HCT116 (cell line): ENCODE measurements at regions not wholly inside any gene's neighbourhood (a gene's known extent, or its start where the extent isn't known, plus 50 kb on each side); places are given as distances from the start of the nearest gene placed in this dataset.

Source experiments
- ATAC-seq: fragments of 200-7000 bp; cut with Tn5 transposase; 2 replicates; pipeline ENCODE4 v1.9.1; 2020; ENCODE audit warnings: mild to moderate bottlenecking, moderate library complexity
- BruUV-seq: library from RNA; stranded (reverse); fragments of 400-500 nt; replicated peaks from 2 replicates; lab custom pipeline; 2021; lab: Mats Ljungman, UMichigan
- CTCF ChIA-PET: fragments of 300-600 bp; sonication (Branson Sonifier 250); formaldehyde crosslinking; loops from one replicate; lab custom pipeline; 2021; ENCODE audit warnings: antibody characterized with exemption; lab: Charles Lee
- POLR2A ChIA-PET: fragments of 300-600, 350-600 bp; sonication (Branson Sonifier 250); formaldehyde crosslinking; loops from one replicate; lab custom pipeline; 2021; ENCODE audit warnings: antibody characterized with exemption; lab: Charles Lee
- RAD21 ChIA-PET, 2 experiments: fragments of 300-600 bp; sonication (Branson Sonifier 250); formaldehyde crosslinking; loops; one replicate each; lab custom pipeline; 2023; ENCODE audit warnings: low total read pairs in 2 of 2; ENCODE audit not compliant: uncharacterized antibody in 2 of 2, unreplicated experiment in 2 of 2, low non-redundant PET in 1 of 2; lab: Charles Lee
- DNase-seq: peaks from one replicate; pipeline ENCODE4 v3.0.0-alpha.2; 2010; ENCODE audit warnings: low read depth, low spot score
- H2AFZ ChIP-seq: fragments of 200-600 bp; shearing (Covaris generic), sonication (generic); 2 replicates; pipeline ENCODE4 v1.6.1; 2017; ENCODE audit warnings: low read depth, mixed run types, mixed read lengths, antibody characterized with exemption, low read length; ENCODE audit not compliant: poor library complexity, severe bottlenecking
- H3K27ac ChIP-seq: 2 replicates; pipeline ENCODE4 v1.5.1; 2012; ENCODE audit warnings: low read depth, low read length
- H3K27me3 ChIP-seq: fragments of 200-600 bp; sonication (generic); 2 replicates; pipeline ENCODE4 v1.6.1; 2016; ENCODE audit warnings: mixed run types, low read length, mixed read lengths; ENCODE audit not compliant: insufficient read depth
- H3K36me3 ChIP-seq, 2 experiments: fragments of 200-500 bp in 1 of 2; fragments of 200-600 bp in 1 of 2; sonication (Bioruptor generic) in 1 of 2; sonication (generic) in 1 of 2; 2 replicates each; pipeline versions ENCODE4 v1.5.1 to v1.6.1; 2014 to 2016; ENCODE audit warnings: low read length in 2 of 2, inconsistent platforms in 1 of 2, mixed read lengths in 1 of 2, mixed run types in 1 of 2; ENCODE audit not compliant: insufficient read depth in 2 of 2, control insufficient read depth in 1 of 2
- H3K4me1 ChIP-seq, 2 experiments: fragments of 200-600 bp in 1 of 2; sonication (generic) in 1 of 2; 2 replicates each; pipeline versions ENCODE4 v1.5.1 to v1.6.1; 2012 to 2017; ENCODE audit warnings: low read length in 2 of 2, inconsistent platforms in 1 of 2, mild to moderate bottlenecking in 1 of 2, mixed read lengths in 1 of 2, mixed run types in 1 of 2, moderate library complexity in 1 of 2; ENCODE audit not compliant: insufficient read depth in 2 of 2, control insufficient read depth in 1 of 2
- H3K4me2 ChIP-seq: fragments of 200-600 bp; sonication (generic); 2 replicates; pipeline ENCODE4 v1.6.1; 2017; ENCODE audit warnings: mixed run types, low read length, mixed read lengths
- H3K4me3 ChIP-seq, 2 experiments: fragments of 200-600 bp in 1 of 2; sonication (generic) in 1 of 2; replicated peaks in 1 of 2; 2 replicates each; pipeline ENCODE4 v1.5.1; 2011 to 2016; ENCODE audit warnings: low read length in 2 of 2, control low read depth in 1 of 2, low read depth in 1 of 2, mild to moderate bottlenecking in 1 of 2, mixed read lengths in 1 of 2, mixed run types in 1 of 2
- H3K79me2 ChIP-seq: fragments of 200-600 bp; sonication (generic); 2 replicates; pipeline ENCODE4 v1.6.1; 2017; ENCODE audit warnings: mild to moderate bottlenecking, mixed run types, low read length, moderate library complexity, mixed read lengths; ENCODE audit not compliant: insufficient read depth
- H3K9ac ChIP-seq: fragments of 200-600 bp; sonication (generic); 2 replicates; pipeline ENCODE4 v1.6.1; 2016; ENCODE audit warnings: low read length, mixed read lengths
- H3K9me2 ChIP-seq: fragments of 200-600 bp; sonication (generic), shearing (Covaris generic); 2 replicates; pipeline ENCODE4 v1.6.1; 2017; ENCODE audit warnings: mixed run types, mild to moderate bottlenecking, moderate library complexity; ENCODE audit not compliant: insufficient read depth
- H3K9me3 ChIP-seq, 2 experiments: fragments of 200-500 bp in 1 of 2; fragments of 200-600 bp in 1 of 2; sonication (Bioruptor generic) in 1 of 2; sonication (generic) in 1 of 2; 2 replicates each; pipeline ENCODE4 v1.6.1; 2014 to 2017; ENCODE audit warnings: low read length in 2 of 2, mixed read lengths in 2 of 2, inconsistent platforms in 1 of 2, low read depth in 1 of 2, mild to moderate bottlenecking in 1 of 2, mixed run types in 1 of 2, moderate library complexity in 1 of 2; ENCODE audit not compliant: control insufficient read depth in 1 of 2, insufficient read depth in 1 of 2
- H4K20me1 ChIP-seq: fragments of 200-600 bp; sonication (generic), shearing (Covaris generic); 2 replicates; pipeline ENCODE4 v1.6.1; 2017; ENCODE audit warnings: mixed run types, mild to moderate bottlenecking, moderate library complexity; ENCODE audit not compliant: insufficient read depth
- CEBPB ChIP-seq: IDR thresholded peaks from 2 replicates; pipeline ENCODE4 v1.6.1; 2012; ENCODE audit warnings: low read depth
- EZH2 ChIP-seq: fragments of 200-600 bp; sonication (generic); IDR thresholded peaks from 2 replicates; pipeline ENCODE4 v1.6.1; 2017; ENCODE audit warnings: antibody characterized with exemption, mixed run types
- RAD21 ChIP-seq: IDR thresholded peaks from 2 replicates; pipeline ENCODE4 v1.6.1; 2012; ENCODE audit warnings: low read depth, mild to moderate bottlenecking
- REST ChIP-seq: IDR thresholded peaks from 2 replicates; pipeline ENCODE4 v1.6.1; 2012; ENCODE audit warnings: low read depth
- SP1 ChIP-seq: IDR thresholded peaks from 2 replicates; pipeline ENCODE4 v1.6.1; 2012; ENCODE audit warnings: low read depth
- SRF ChIP-seq: IDR thresholded peaks from 2 replicates; pipeline ENCODE4 v1.6.1; 2012; ENCODE audit warnings: low read depth
- TCF7L2 ChIP-seq: IDR thresholded peaks from 2 replicates; pipeline ENCODE4 v1.7.0; 2011; ENCODE audit warnings: borderline replicate concordance, inconsistent platforms; ENCODE audit not compliant: insufficient read depth, insufficient read length; ENCODE audit errors: extremely low read depth
- ZNF274 ChIP-seq: fragments of 200-500 bp; sonication (Bioruptor generic); IDR thresholded peaks from 2 replicates; pipeline ENCODE4 v1.6.1; 2014; ENCODE audit warnings: mild to moderate bottlenecking, low read depth, low read length, inconsistent platforms
- intact Hi-C: fragments of 100-400 bp; cut with micrococcal nuclease; formaldehyde crosslinking; loops from 2 replicates; pipeline ENCODE4 v1.10.0; 2022
- TF ChIP-seq, protein P1 (sequence below), 3 experiments: fragments of 200-600 bp in 1 of 3; sonication (generic) in 1 of 3; IDR thresholded peaks in 2 of 3; conservative IDR thresholded peaks in 1 of 3; 2 replicates each; pipeline ENCODE4 v1.5.1; 2012 to 2017; ENCODE audit warnings: low read depth in 2 of 3, low read length in 2 of 3, antibody characterized with exemption in 1 of 3, borderline replicate concordance in 1 of 3, control low read depth in 1 of 3, mild to moderate bottlenecking in 1 of 3, mixed read lengths in 1 of 3, mixed run types in 1 of 3, moderate library complexity in 1 of 3; ENCODE audit not compliant: insufficient read depth in 1 of 3

DNA sequence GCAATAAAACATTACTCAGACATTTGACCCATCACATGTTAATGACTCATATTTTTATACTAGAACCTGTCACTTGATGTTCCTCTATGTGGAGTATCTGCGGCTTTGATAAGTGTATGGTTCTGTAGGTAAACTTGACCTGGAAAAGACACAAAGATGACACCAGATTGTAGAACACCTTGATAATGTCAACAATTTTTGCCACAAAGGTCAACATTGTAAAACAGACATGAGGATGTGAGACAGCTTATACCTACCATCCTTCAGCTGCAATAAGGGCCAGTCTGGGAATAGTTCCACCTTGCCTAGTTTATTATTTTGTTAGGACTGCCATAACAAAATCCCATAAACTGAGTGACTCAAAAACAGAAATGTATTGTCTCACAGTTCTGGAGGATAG, 202.4 kb downstream of the LMBRD1 start:
- Histone ChIP-seq H3K4me2 (no peak overlapping the region), H2AFZ (no peak overlapping the region), H3K27me3 (no peaks in the 10 kb centered on the region), H3K36me3 (no peaks in the 10 kb centered on the region), H3K79me2 (no peaks in the 10 kb centered on the region), H4K20me1 (no peaks in the 10 kb centered on the region), H3K9me2 (no peaks in the 10 kb centered on the region), H3K4me1 (no peaks in the 10 kb centered on the region), H3K9me3 (no peaks in the 10 kb centered on the region), H3K4me3 (no peak overlapping the region), H3K9ac (no peak overlapping the region), H3K27ac (no peak overlapping the region)
- BruUV-seq = no TSS peak
- intact Hi-C loops = no loop called here
- DNase-seq (no peak), ATAC-seq (no peak)
- TF ChIP-seq RAD21 (no peak), CEBPB (no peak), ZNF274 (no peak)
- TF ChIP-seq, protein P1, sequence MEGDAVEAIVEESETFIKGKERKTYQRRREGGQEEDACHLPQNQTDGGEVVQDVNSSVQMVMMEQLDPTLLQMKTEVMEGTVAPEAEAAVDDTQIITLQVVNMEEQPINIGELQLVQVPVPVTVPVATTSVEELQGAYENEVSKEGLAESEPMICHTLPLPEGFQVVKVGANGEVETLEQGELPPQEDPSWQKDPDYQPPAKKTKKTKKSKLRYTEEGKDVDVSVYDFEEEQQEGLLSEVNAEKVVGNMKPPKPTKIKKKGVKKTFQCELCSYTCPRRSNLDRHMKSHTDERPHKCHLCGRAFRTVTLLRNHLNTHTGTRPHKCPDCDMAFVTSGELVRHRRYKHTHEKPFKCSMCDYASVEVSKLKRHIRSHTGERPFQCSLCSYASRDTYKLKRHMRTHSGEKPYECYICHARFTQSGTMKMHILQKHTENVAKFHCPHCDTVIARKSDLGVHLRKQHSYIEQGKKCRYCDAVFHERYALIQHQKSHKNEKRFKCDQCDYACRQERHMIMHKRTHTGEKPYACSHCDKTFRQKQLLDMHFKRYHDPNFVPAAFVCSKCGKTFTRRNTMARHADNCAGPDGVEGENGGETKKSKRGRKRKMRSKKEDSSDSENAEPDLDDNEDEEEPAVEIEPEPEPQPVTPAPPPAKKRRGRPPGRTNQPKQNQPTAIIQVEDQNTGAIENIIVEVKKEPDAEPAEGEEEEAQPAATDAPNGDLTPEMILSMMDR (IDR thresholded peaks at IDR 0.05 in 2 of 3, conservative IDR thresholded peaks at IDR 0.05 in 1 of 3; ENCODE audit: borderline replicate concordance in 1 of 3, insufficient read depth in 1 of 3, low read depth in 2 of 3, low read length in 2 of 3) = no peak
- ChIA-PET CTCF (no interaction called here), POLR2A (no interaction called here), RAD21 (no interaction called here)

DNA sequence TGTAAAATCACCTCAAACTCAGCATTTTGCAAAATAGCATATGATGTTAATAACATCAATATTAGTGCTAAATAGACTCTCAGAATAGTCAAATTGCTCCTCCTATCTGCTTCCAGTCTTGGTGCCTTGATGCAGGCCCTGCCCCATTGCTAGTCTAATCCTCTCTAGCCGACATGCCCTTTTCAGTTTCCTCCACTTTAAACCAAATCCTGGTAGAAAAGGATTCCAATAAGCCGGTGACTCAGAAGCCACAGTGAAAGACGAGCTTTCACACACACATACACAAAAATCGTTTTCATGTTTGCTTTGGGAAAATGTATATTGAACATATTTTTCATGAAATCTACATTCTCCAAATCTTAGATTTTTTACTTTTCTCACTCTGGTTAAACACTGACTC, 203.1 kb downstream of the LMBRD1 start:
- H3K4me1 ChIP-seq = no peaks in the 10 kb centered on the region
- CTCF ChIA-PET = no interaction called here
- H3K4me3 ChIP-seq = no peak overlapping the region
- DNase-seq (no peak), ATAC-seq (no peak)
- H3K27me3 ChIP-seq = no peaks in the 10 kb centered on the region
- intact Hi-C loops = no loop called here
- no TSS peak for BruUV-seq
- no peak overlapping the region for H2AFZ ChIP-seq
- no peaks in the 10 kb centered on the region for H4K20me1 ChIP-seq
- POLR2A ChIA-PET = no interaction called here
- RAD21 ChIA-PET = no interaction called here
- H3K79me2 ChIP-seq = no peaks in the 10 kb centered on the region
- H3K9ac ChIP-seq = no peak overlapping the region
- H3K9me3 ChIP-seq = no peaks in the 10 kb centered on the region
- no peaks in the 10 kb centered on the region for H3K9me2 ChIP-seq
- H3K4me2 ChIP-seq = no peak overlapping the region
- no peak overlapping the region for H3K27ac ChIP-seq
- TF ChIP-seq REST (no peak), TCF7L2 (no peak), SRF (no peak), EZH2 (no peak), SP1 (no peak)
- H3K36me3 ChIP-seq = no peaks in the 10 kb centered on the region
